ENCODE measurements at regions not wholly inside any gene's neighbourhood (a gene's known extent, or its start where the extent isn't known, plus 50 kb on each side); places are given as distances from the start of the nearest gene placed in this dataset.

GRCh38 chr15:66919421-66919820 is 146.0 kb upstream of the SMAD3 start:
- TF ChIP-seq CTCF (IDR thresholded peaks at IDR 0.05) (no peak), POLR2A (IDR thresholded peaks at IDR 0.05) (no peak)

Data from prostate gland (tissue), 2 donors.